Ectodermal cell (in vitro differentiated cells): ENCODE measurements at regions not wholly inside any gene's neighbourhood (a gene's known extent, or its start where the extent isn't known, plus 50 kb on each side); places are given as distances from the start of the nearest gene placed in this dataset.

Experiments
- H3K27ac ChIP-seq: 2 replicates; pipeline ENCODE4 v1.7.0; 2013; ENCODE audit warnings: mild to moderate bottlenecking, low read depth, low read length; ENCODE audit not compliant: insufficient read depth, poor library complexity, severe bottlenecking
- H3K27me3 ChIP-seq: 2 replicates; pipeline ENCODE4 v1.7.0; 2013; ENCODE audit warnings: mild to moderate bottlenecking, low read length; ENCODE audit not compliant: insufficient read depth, control insufficient read depth, poor library complexity, severe bottlenecking
- H3K36me3 ChIP-seq: one replicate; pipeline ENCODE4 v1.7.0; 2013; ENCODE audit warnings: low read length; ENCODE audit not compliant: control insufficient read depth, insufficient read depth
- H3K4me1 ChIP-seq: one replicate; pipeline ENCODE4 v1.7.0; 2013; ENCODE audit warnings: low read length; ENCODE audit not compliant: control insufficient read depth, insufficient read depth
- H3K4me3 ChIP-seq: 2 replicates; pipeline ENCODE4 v1.7.0; 2013; ENCODE audit warnings: low read depth, low read length, control low read depth; ENCODE audit not compliant: insufficient read depth
- H3K9me3 ChIP-seq: 2 replicates; pipeline ENCODE4 v1.7.0; 2013; ENCODE audit warnings: mild to moderate bottlenecking, low read length, moderate library complexity; ENCODE audit not compliant: control insufficient read depth
- WGBS, 2 experiments: methylation state at CpG; one replicate each; pipeline ENCODE4 v1.1.7; 2013; ENCODE audit warnings: missing lambda C conversion rate in 2 of 2; 5-methylcytosine and 5-hydroxymethylcytosine counted together

DNA sequence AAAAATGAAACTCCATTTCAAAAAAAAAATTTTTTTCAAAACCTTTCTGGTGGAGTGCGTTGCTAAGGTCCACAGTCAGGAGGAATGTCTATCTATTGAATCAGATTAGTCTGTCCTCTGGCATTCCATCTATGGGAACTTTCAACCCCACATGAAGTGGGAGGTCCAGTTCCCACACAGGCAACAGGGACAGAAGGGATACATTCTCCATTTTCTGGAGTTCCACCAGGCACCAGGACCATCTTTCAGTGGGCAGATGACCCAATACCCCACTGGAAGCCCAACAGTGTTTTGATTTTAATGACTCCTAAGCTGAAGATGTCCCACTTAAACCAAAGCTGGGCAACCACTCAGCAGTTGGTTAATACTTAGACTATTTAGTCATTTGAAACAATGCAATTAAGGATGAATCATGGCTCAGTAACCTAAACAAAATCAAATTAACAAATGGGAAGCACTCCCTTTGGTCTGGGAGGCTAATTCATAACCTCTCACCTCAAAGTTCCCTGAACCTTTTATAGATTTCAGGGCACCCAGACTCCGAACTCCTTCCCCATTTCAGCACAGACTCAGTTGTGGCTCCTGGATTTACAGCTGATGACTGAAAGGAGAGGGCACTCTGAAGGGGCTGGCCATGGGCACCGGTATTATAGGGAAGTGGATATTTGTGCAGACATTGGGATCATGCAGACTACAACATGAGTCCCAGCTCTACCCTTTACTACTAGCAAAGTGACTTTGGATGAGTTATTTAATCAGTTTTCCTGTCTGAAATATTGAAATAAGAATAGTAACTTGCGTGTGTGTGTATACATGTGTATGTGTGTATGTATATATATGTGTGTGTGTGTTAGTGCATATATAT is 264.3 kb upstream of the LRTM1 start:
- no peak overlapping the region for H3K27ac ChIP-seq
- no peaks in the 10 kb centered on the region for H3K9me3 ChIP-seq
- WGBS, 2 experiments = 95 to 100% methylated on average over 3 of the region's 4 CpGs

DNA sequence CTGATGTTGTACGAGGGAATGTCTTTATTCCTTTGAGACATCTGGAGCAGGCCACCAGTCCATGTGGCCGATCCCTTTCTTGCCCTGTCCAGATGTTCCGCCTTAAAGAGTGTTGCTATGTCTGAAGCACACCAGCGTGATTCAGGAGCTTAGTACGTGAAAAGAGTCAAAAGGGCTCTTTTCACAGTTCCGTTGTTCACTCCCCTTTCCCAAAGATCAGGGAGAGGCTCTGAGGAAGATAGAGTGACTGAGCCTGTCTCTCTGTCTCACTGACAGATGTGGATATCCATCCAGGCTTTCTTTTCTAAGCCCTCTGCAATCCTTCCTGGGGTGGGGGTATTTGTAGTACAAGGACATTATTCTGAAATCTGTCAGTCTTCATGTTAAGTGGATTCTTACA is 262.5 kb upstream of the LRTM1 start:
- no peaks in the 10 kb centered on the region for H3K36me3 ChIP-seq
- H3K4me3 ChIP-seq = no peak overlapping the region
- no peaks in the 10 kb centered on the region for H3K9me3 ChIP-seq
- no peak overlapping the region for H3K27ac ChIP-seq
- WGBS, 2 experiments = 65 to 72% methylated on average over 6 of the region's 6 CpGs
- no peaks in the 10 kb centered on the region for H3K27me3 ChIP-seq
- no peaks in the 10 kb centered on the region for H3K4me1 ChIP-seq

More for the DNA sequence above, 264.3 kb upstream of the LRTM1 start:
- Histone ChIP-seq H3K4me1 (no peaks in the 10 kb centered on the region), H3K27me3 (no peaks in the 10 kb centered on the region), H3K36me3 (no peaks in the 10 kb centered on the region), H3K4me3 (no peak overlapping the region)

DNA sequence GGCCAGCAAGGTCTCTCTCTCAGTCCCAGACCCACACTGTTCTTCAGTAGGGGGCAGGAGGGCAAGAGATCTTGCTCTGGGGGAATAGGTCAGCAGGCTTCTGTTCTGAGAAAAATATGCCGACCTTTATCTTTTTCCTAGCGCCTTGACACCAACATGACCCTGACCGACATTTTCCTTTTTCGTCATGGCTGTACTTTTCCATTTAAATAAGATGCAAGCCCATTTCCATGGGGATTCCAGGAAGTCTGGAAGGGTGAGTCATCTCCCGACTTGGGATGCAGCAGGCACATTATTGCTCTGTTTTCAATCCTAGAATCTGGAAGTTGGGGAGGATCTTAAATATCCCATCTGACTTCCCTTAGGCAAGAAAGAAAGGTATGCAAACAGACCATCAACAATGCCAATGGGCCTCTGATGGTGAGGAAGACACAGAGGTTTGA is 261.5 kb upstream of the LRTM1 start:
- Histone ChIP-seq H3K27ac (no peak overlapping the region), H3K4me1 (no peaks in the 10 kb centered on the region), H3K4me3 (no peak overlapping the region), H3K27me3 (no peaks in the 10 kb centered on the region), H3K9me3 (no peaks in the 10 kb centered on the region), H3K36me3 (no peaks in the 10 kb centered on the region)
- WGBS, 2 experiments = 71 to 73% methylated on average over 5 of the region's 5 CpGs

DNA sequence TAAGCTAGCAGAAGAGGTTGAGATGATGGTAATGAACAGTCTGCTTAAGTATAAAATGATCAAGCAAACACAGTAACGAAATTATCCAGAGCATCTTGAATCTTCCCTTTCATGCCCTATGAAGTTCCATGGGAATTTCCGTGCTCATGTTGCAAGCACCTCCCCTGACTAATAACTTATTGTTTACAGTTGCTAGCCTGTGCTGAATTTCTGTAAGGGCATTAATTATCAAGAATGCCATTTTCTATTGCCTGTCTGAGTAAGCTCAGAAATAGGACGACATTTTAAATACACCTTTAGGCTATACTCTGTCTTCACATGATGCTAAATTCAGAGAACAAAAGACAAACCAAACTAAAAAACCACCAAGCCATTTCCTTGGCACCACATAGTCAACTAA is 257.5 kb upstream of the LRTM1 start:
- Histone ChIP-seq H3K27me3 (no peaks in the 10 kb centered on the region), H3K4me3 (no peak overlapping the region), H3K9me3 (no peaks in the 10 kb centered on the region), H3K36me3 (no peaks in the 10 kb centered on the region), H3K27ac (no peak overlapping the region), H3K4me1 (no peaks in the 10 kb centered on the region)
- 89 to 90% methylated on average over 3 of the region's 3 CpGs for WGBS, 2 experiments

DNA sequence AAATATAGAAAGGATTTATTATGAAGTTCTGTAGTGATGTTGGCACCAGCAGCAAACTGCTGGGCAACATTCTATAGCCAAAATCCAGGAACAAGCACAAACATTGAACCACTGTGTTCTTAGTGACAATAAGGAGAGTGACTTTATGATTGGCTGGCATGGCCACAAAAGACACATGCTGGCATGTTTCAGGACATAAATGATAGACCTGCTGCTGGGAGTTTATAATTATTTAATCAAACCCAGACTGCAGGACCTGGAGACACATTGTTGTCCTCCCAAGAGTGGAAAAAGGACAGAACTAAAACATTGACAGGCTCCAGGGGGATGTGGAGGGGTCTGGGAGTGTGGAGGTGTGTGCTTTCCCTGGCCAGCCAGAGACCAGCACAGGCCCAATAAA is 255.3 kb upstream of the LRTM1 start:
- Histone ChIP-seq H3K4me3 (no peak overlapping the region), H3K36me3 (no peaks in the 10 kb centered on the region), H3K4me1 (no peaks in the 10 kb centered on the region), H3K27ac (no peak overlapping the region), H3K27me3 (no peaks in the 10 kb centered on the region), H3K9me3 (no peaks in the 10 kb centered on the region)

DNA sequence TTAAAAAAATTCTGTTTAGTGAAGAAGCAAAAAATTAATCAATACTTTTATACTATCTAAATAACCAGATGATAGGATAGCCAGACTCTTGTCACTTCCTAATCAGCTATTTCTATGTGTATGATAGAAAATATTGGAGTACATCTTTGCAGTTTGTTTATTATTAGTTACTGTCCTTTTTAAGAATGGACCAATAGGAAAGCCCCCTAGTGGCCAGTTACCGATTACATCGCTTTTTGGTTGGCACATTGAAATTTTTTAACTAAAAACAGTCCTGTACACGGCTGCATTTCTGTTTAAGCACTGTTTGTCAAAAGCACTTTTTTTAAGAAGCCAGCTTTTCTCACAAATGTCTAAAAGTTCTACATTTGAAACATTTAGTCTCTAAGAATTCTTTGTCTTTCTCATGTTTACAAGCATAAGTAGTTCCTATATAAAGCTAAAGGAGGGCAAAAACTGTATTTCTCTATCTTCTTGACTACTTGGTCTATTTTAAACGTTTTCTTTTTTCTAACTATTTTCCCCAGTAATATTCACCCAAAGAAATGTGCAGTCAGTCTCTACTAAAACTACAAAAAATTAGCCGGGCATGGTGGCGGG is 253.2 kb upstream of the LRTM1 start:
- no peak overlapping the region for H3K4me3 ChIP-seq
- H3K9me3 ChIP-seq = no peaks in the 10 kb centered on the region
- 29 to 43% methylated on average over 4 to 5 of the region's 6 CpGs for WGBS, 2 experiments
- H3K27ac ChIP-seq = no peak overlapping the region
- H3K4me1 ChIP-seq = no peaks in the 10 kb centered on the region
- no peaks in the 10 kb centered on the region for H3K27me3 ChIP-seq
- H3K36me3 ChIP-seq = no peaks in the 10 kb centered on the region

DNA sequence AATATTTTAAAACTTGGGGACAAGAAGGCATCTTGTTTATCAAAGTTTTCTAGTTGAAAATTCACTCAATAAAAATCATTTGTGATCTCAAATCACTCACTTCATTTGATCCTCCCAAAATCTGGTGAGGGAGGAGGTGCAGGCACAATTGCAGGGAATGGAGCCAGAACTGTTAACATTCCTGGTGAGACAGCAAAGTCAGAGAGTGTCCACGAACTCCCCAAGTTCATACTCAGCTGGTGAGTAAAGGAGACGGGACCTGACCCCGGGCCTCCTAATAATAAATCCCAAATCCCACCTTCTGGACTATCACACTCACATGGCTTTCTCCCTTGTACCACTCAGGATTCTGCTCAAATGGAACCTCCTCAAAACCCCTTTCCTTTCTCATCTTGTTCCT is 252.3 kb upstream of the LRTM1 start:
- no peaks in the 10 kb centered on the region for H3K4me1 ChIP-seq
- WGBS, 2 experiments = 90 to 91% methylated on average over 3 of the region's 3 CpGs
- H3K9me3 ChIP-seq = no peaks in the 10 kb centered on the region
- no peaks in the 10 kb centered on the region for H3K36me3 ChIP-seq
- no peaks in the 10 kb centered on the region for H3K27me3 ChIP-seq
- H3K27ac ChIP-seq = no peak overlapping the region
- no peak overlapping the region for H3K4me3 ChIP-seq

DNA sequence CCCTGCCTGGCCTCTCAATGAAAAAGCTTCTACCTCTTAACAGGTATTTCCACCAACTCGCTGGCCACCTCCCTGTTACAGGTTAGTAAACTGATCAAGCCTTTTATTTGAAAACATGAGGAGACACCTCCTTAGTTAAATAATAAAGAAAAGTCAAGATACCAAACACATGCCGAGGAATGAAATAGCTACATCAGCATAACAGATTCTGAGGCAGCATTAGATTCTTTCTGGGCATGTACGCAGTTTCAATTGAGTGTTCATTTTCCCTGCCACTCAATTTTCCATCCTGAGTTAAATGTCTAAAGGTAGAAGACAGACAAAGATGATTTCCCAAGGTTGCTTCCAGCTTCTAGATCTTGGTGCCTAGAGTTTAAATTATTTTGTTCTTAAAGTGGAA is 250.5 kb upstream of the LRTM1 start:
- H3K4me1 ChIP-seq = no peaks in the 10 kb centered on the region
- no peaks in the 10 kb centered on the region for H3K9me3 ChIP-seq
- H3K36me3 ChIP-seq = no peaks in the 10 kb centered on the region
- 97 to 98% methylated on average over 3 of the region's 3 CpGs for WGBS, 2 experiments
- no peak overlapping the region for H3K27ac ChIP-seq
- no peak overlapping the region for H3K4me3 ChIP-seq
- no peaks in the 10 kb centered on the region for H3K27me3 ChIP-seq

DNA sequence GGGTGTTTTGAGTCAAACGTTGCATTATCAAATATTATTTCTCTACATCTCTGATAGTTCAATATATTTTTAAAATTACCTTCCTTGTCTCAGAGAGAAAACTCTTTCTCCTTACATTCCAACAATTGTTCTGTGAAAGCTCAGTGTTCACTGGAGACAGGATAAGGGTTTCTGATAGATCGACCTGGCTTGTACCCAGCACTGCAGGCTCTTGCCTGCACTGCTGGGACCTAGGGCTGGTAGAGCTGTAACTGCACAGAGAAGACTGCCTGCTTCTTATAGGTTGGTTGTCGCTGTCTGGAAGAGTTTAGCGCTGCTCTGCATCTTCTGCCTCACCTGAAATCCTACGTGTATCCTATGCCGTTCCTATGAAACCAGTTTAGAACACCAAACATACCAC is 249.9 kb upstream of the LRTM1 start:
- Histone ChIP-seq H3K27me3 (no peaks in the 10 kb centered on the region), H3K4me1 (no peaks in the 10 kb centered on the region), H3K4me3 (no peak overlapping the region), H3K36me3 (no peaks in the 10 kb centered on the region), H3K9me3 (no peaks in the 10 kb centered on the region), H3K27ac (no peak overlapping the region)
- 86 to 89% methylated on average over 6 of the region's 6 CpGs for WGBS, 2 experiments

DNA sequence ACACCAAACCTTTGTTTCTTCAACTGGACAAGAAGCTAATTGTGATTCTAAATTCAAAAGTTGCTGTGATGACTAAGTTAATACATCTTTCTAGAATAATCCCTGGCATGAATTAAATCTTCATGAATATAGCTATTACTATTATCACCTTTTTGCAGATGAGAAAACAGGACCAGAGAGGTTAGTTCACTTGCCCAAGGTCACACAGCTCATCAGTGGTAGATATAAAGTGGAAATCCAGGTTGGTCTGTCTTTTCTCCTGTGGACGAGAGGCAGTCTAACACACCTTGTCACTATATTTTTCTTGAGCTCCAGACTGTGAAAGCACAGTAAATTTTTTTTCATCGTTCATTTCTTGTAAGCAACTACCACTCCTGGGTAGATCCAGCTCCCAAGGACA is 247.6 kb upstream of the LRTM1 start:
- no peaks in the 10 kb centered on the region for H3K27me3 ChIP-seq
- no peak overlapping the region for H3K4me3 ChIP-seq
- H3K27ac ChIP-seq = no peak overlapping the region
- WGBS, 2 experiments = 94% methylated on average over 2 of the region's 2 CpGs
- H3K36me3 ChIP-seq = no peaks in the 10 kb centered on the region
- no peaks in the 10 kb centered on the region for H3K4me1 ChIP-seq
- H3K9me3 ChIP-seq = no peaks in the 10 kb centered on the region
